HEK293T (cell line): ENCODE measurements at regions not wholly inside any gene's neighbourhood (a gene's known extent, or its start where the extent isn't known, plus 50 kb on each side); places are given as distances from the start of the nearest gene placed in this dataset.

ENCODE experiments used
- BHLHE40 ChIP-seq: fragments of 450-650 bp; IDR thresholded peaks from 2 replicates; pipeline ENCODE4 v1.6.1; 2016; ENCODE audit warnings: mild to moderate bottlenecking, moderate library complexity, borderline replicate concordance
- ELF4 ChIP-seq: fragments of 450-650 bp; IDR thresholded peaks from 2 replicates; pipeline ENCODE4 v1.6.1; 2017; ENCODE audit warnings: antibody characterized with exemption
- FOXK2 ChIP-seq: fragments of 450-650 bp; IDR thresholded peaks from 2 replicates; pipeline ENCODE4 v1.6.1; 2016; ENCODE audit warnings: mild to moderate bottlenecking
- SP1 ChIP-seq: fragments of 450-650 bp; IDR thresholded peaks from 2 replicates; pipeline ENCODE4 v1.6.1; 2017
- SUZ12 ChIP-seq: fragments of 450-650 bp; IDR thresholded peaks from 2 replicates; pipeline ENCODE4 v1.6.1; 2016; ENCODE audit warnings: mild to moderate bottlenecking
- TARDBP ChIP-seq: fragments of 450-650 bp; IDR thresholded peaks from 2 replicates; pipeline ENCODE4 v1.6.1; 2016

DNA sequence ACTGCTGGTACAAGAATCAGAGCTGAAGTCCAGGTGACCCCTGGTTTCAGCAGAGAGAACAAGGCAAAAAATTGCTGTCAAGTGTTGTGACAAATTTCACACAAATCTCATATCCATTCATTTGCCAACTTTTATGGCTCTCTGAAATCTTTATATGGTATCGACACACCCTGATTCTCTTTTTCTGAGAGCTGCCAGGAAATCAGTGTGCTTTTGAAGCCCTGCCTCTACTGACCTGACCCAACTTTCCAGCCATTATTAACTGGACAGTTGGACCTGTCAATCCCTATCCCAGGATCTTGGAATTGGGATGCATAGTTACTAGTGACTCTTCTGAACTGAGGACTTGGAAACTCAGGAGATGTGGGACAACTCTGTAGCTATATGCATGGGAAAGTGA is 288.2 kb upstream of the GADL1 start:
- no peak for TF ChIP-seq TARDBP
- TF ChIP-seq BHLHE40 = no peak
- no peak for TF ChIP-seq SP1
- no peak for TF ChIP-seq ELF4
- TF ChIP-seq SUZ12 = no peak
- TF ChIP-seq FOXK2 = no peak
